GM12878 (cell line): ENCODE measurements at regions not wholly inside any gene's neighbourhood (a gene's known extent, or its start where the extent isn't known, plus 50 kb on each side); places are given as distances from the start of the nearest gene placed in this dataset.

Experiments
- ATAC-seq: fragments of 200-7000 bp; cut with Tn5 transposase; 3 replicates; pipeline ENCODE4 v1.9.1; 2020; ENCODE audit warnings: mild to moderate bottlenecking, moderate library complexity
- BruUV-seq: library from RNA; stranded (reverse); fragments of 400-500 nt; replicated peaks from 2 replicates; lab custom pipeline; 2021; lab: Mats Ljungman, UMichigan
- CTCF ChIA-PET: fragments of 300-600 bp; sonication (Branson Sonifier 250); formaldehyde crosslinking; extraction: SDS; loops from one replicate; lab custom pipeline; 2021; ENCODE audit warnings: inconsistent platforms; lab: Yijun Ruan, JAX
- POLR2A ChIA-PET: fragments of 350-600 bp; formaldehyde crosslinking; extraction: SDS; loops from one replicate; lab custom pipeline; 2021; ENCODE audit warnings: inconsistent platforms; lab: Charles Lee
- RAD21 ChIA-PET: fragments of 300-600 bp; sonication (Branson Sonifier 250); formaldehyde crosslinking; loops from one replicate; lab custom pipeline; 2023; ENCODE audit warnings: antibody characterized with exemption; ENCODE audit not compliant: unreplicated experiment; lab: Charles Lee
- SMC1A ChIA-PET: fragments of 300-600 bp; sonication (Branson Sonifier 250); formaldehyde crosslinking; loops from one replicate; lab custom pipeline; 2023; ENCODE audit not compliant: unreplicated experiment, uncharacterized antibody; lab: Charles Lee
- DNase-seq: peaks from one replicate; pipeline ENCODE4 v3.0.0-alpha.2; 2011; ENCODE audit warnings: low read depth, low spot score
- FAIRE-seq: peaks from 3 replicates; lab custom pipeline; 2011; peaks lifted over from hg19 to GRCh38; lab: Jason Lieb, UNC
- H2AFZ ChIP-seq: 2 replicates; pipeline ENCODE4 v1.6.0; 2011; ENCODE audit warnings: low read depth, low read length, control low read depth; ENCODE audit not compliant: control insufficient read depth
- H3K27ac ChIP-seq: 2 replicates; pipeline ENCODE4 v1.5.1; 2011; ENCODE audit warnings: control low read depth; ENCODE audit not compliant: control insufficient read depth, insufficient read depth
- H3K27me3 ChIP-seq, 2 experiments: replicated peaks in 1 of 2; 2 replicates each; pipeline versions ENCODE4 v1.6.0 to v1.6.1; 2011; ENCODE audit warnings: low read length in 1 of 2; ENCODE audit not compliant: control insufficient read depth in 2 of 2, insufficient read depth in 2 of 2
- H3K36me3 ChIP-seq, 2 experiments: 2 replicates each; pipeline ENCODE4 v1.5.1; 2011; ENCODE audit warnings: low read length in 1 of 2; ENCODE audit not compliant: control insufficient read depth in 2 of 2, insufficient read depth in 2 of 2
- H3K4me1 ChIP-seq: 2 replicates; pipeline ENCODE4 v1.6.1; 2011; ENCODE audit warnings: mild to moderate bottlenecking, low read length, moderate library complexity, mixed read lengths; ENCODE audit not compliant: control insufficient read depth, insufficient read depth
- H3K4me2 ChIP-seq: 2 replicates; pipeline ENCODE4 v1.6.0; 2011; ENCODE audit warnings: control low read depth; ENCODE audit not compliant: control insufficient read depth, insufficient read depth
- H3K4me3 ChIP-seq: fragments of 200-600 bp; sonication (generic); 2 replicates; pipeline ENCODE4 v1.5.1; 2016
- H3K79me2 ChIP-seq: 2 replicates; pipeline ENCODE4 v1.6.0; 2011; ENCODE audit warnings: low read length; ENCODE audit not compliant: control insufficient read depth, insufficient read depth
- H3K9ac ChIP-seq: 2 replicates; pipeline ENCODE4 v1.8.0; 2011; ENCODE audit warnings: low read length, control low read depth, mixed read lengths; ENCODE audit not compliant: control insufficient read depth, insufficient read depth
- H3K9me3 ChIP-seq: replicated peaks from 3 replicates; pipeline ENCODE4 v1.5.1; 2011; ENCODE audit warnings: mild to moderate bottlenecking, low read length; ENCODE audit not compliant: control insufficient read depth, insufficient read depth
- H4K20me1 ChIP-seq: 2 replicates; pipeline ENCODE4 v1.6.0; 2011; ENCODE audit not compliant: control insufficient read depth, insufficient read depth
- CREB1 ChIP-seq: IDR thresholded peaks from 2 replicates; pipeline ENCODE4 v1.6.1; 2012; ENCODE audit warnings: low read depth, mild to moderate bottlenecking, inconsistent platforms
- MTA3 ChIP-seq: IDR thresholded peaks from 2 replicates; pipeline ENCODE4 v1.6.1; 2012; ENCODE audit warnings: low read length, inconsistent platforms, borderline replicate concordance
- NKRF ChIP-seq: fragments of 450-650 bp; conservative IDR thresholded peaks from 2 replicates; pipeline ENCODE4 v1.6.1; 2017; ENCODE audit warnings: mild to moderate bottlenecking, moderate library complexity
- POLR2AphosphoS2 ChIP-seq: IDR thresholded peaks from 2 replicates; pipeline ENCODE4 v1.6.1; 2011; ENCODE audit warnings: low read depth, mild to moderate bottlenecking, low read length, improper control_type of control experiment, moderate library complexity
- SIX5 ChIP-seq: IDR thresholded peaks from 2 replicates; pipeline ENCODE4 v1.6.1; 2011; ENCODE audit warnings: mild to moderate bottlenecking, low read depth, low read length, moderate library complexity; ENCODE audit not compliant: severe bottlenecking
- TAF1 ChIP-seq: IDR thresholded peaks from 2 replicates; pipeline ENCODE4 v1.6.1; 2011; ENCODE audit warnings: mild to moderate bottlenecking, low read depth, low read length, borderline replicate concordance
- TCF3 ChIP-seq: IDR thresholded peaks from 2 replicates; pipeline ENCODE4 v1.6.1; 2012; ENCODE audit warnings: low read depth, mild to moderate bottlenecking, low read length, borderline replicate concordance; ENCODE audit not compliant: insufficient read depth
- USF2 ChIP-seq: IDR thresholded peaks from 2 replicates; pipeline ENCODE4 v1.6.1; 2011; ENCODE audit warnings: low read depth, low read length, improper control_type of control experiment, borderline replicate concordance
- ZNF592 ChIP-seq: fragments of 450-650 bp; IDR thresholded peaks from 2 replicates; pipeline ENCODE4 v1.6.1; 2017; ENCODE audit warnings: mild to moderate bottlenecking, moderate library complexity
- WGBS: methylation state at CpG from one replicate; pipeline ENCODE4 v1.1.6; 2016; ENCODE audit warnings: low lambda C conversion rate; ENCODE audit not compliant: insufficient replicate concordance, insufficient coverage; ENCODE audit errors: missing lambda C conversion rate; 5-methylcytosine and 5-hydroxymethylcytosine counted together
- in situ Hi-C: fragments of 300-500 bp; cut with MboI; formaldehyde crosslinking; loops from 9 replicates; pipeline ENCODE4 v1.14.3; 2018; ENCODE audit warnings: mixed read lengths
- intact Hi-C: fragments of 100-400 bp; cut with micrococcal nuclease; formaldehyde crosslinking; loops from one replicate; pipeline ENCODE4 v1.14.2; 2022; ENCODE audit not compliant: unreplicated experiment

DNA sequence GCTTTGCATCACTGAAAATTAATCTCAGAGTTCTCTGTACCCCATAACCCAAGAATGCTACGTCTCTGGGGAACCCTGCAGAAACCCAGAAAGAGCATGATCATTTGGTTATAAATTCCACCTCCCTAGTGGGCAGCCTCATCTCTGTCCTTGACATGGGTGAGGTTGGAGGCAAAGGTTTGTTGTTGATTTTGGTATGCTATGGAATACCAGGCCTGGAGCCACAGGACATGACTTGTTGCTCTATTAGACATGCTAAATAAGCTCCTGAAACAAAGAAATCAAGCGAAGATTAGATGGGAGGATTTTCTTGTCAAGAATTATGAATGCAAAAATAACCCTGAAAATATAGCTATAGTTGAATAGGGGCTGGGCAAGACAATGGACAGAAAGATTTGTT lies 197.4 kb upstream of the CAMK1G start:
- no peak for DNase-seq
- Histone ChIP-seq H3K9ac (no peak overlapping the region), H3K79me2 (no peaks in the 10 kb centered on the region), H2AFZ (no peak overlapping the region), H3K4me2 (no peak overlapping the region), H3K9me3 (no peaks in the 10 kb centered on the region), H4K20me1 (no peaks in the 10 kb centered on the region), H3K27me3 (no peaks in the 10 kb centered on the region), H3K27ac (no peak overlapping the region), H3K4me3 (no peak overlapping the region), H3K36me3 (no peaks in the 10 kb centered on the region), H3K4me1 (no peaks in the 10 kb centered on the region)
- ChIA-PET RAD21 (no interaction called here), POLR2A (interaction anchor here (1.7 kb wide), 1 partner anchor 20 kb away, joined by 5 read pairs; no protein-coding TSS in a partner anchor), SMC1A (no interaction called here), CTCF (no interaction called here)
- WGBS, result 0% methylated on average over 2 of the region's 2 CpGs
- no peak for ATAC-seq
- in situ Hi-C loops, result no loop called here
- TF ChIP-seq NKRF (no peak), SIX5 (no peak), CREB1 (no peak), POLR2AphosphoS2 (no peak), USF2 (no peak), ZNF592 (no peak), TCF3 (no peak), MTA3 (no peak), TAF1 (no peak)
- no peak for FAIRE-seq
- intact Hi-C loops, result no loop called here
- BruUV-seq, result no TSS peak
